Pancreas (tissue), 10 donors: ENCODE measurements at regions not wholly inside any gene's neighbourhood (a gene's known extent, or its start where the extent isn't known, plus 50 kb on each side); places are given as distances from the start of the nearest gene placed in this dataset.

Experiments
- ATAC-seq, 4 donors: fragments of 200-7000 bp; cut with Tn5 transposase; one replicate each; pipeline versions ENCODE4 v1.8.0 to v1.9.1; 2020; ENCODE audit warnings: mild to moderate bottlenecking in 4 of 4, moderate library complexity in 4 of 4
- DNase-seq, 6 donors: peaks; one replicate each; pipeline ENCODE4 v3.0.0-alpha.2; 2020
- FAIRE-seq: peaks from 2 replicates; lab custom pipeline; 2012; peaks lifted over from hg19 to GRCh38; lab: Jason Lieb, UNC
- H3K27ac ChIP-seq, 4 donors: fragments of 200-600 bp; sonication (generic); 1 replicate in 3 of 4; 2 replicates in 1 of 4; pipeline versions ENCODE4 v1.5.0 to v1.8.0; 2020
- H3K27me3 ChIP-seq, 4 donors: fragments of 200-600 bp; one replicate each; pipeline ENCODE4 v1.8.0; 2021
- H3K36me3 ChIP-seq, 3 donors: fragments of 200-600 bp; sonication (generic) in 1 of 3; one replicate each; pipeline versions ENCODE4 v1.5.0 to v1.8.0; 2020 to 2021
- H3K4me1 ChIP-seq, 3 donors: fragments of 200-600 bp; one replicate each; pipeline ENCODE4 v1.8.0; 2021
- H3K4me3 ChIP-seq, 4 donors: fragments of 200-600 bp; sonication (generic) in 2 of 4; one replicate each; pipeline versions ENCODE4 v1.5.0 to v1.8.0; 2020 to 2021
- H3K9me3 ChIP-seq, 4 donors: fragments of 200-600 bp; one replicate each; pipeline ENCODE4 v1.8.0; 2021
- WGBS, 2 donors: extraction: QIAGEN DNeasy Blood & Tissue Kit; methylation state at CpG; one replicate each; pipeline ENCODE4 v1.1.7; 2013; 5-methylcytosine and 5-hydroxymethylcytosine counted together
- intact Hi-C, 3 donors: fragments of 100-400 bp; cut with DNase I; formaldehyde crosslinking; loops; one replicate each; pipeline versions ENCODE4 v1.11.1 to v1.14.2; 2022
- TF ChIP-seq, protein P1 (sequence below), 4 donors: fragments of 200-600 bp; sonication (generic) in 3 of 4; IDR thresholded peaks; one replicate each; pipeline versions ENCODE4 v1.5.0 to v1.8.0; 2021; ENCODE audit warnings: antibody characterized with exemption in 4 of 4
- donor health status: healthy with polysubstance abuse.
- donor health status: DM: no; HTN: no; CAD: no; lungs with moderate emphysema.
- donor health status: DM: no; HTN: no; CAD: no.
- donor health status: control.
- donor health status: control.
- donor health status: Bipolar disorder and iron deficiency.
- donor health status: DM: yes; HTN: yes; CAD: no.
- donor health status: DM: no; HTN: no; CAD: no.
- donor health status: DM: no; HTN: no; CAD: no.
- donor health status: DM: yes; HTN: yes; CAD: no.

GRCh38 chr1:4303303-4303702, 351.1 kb upstream of the AJAP1 start:
- TF ChIP-seq, protein P1, sequence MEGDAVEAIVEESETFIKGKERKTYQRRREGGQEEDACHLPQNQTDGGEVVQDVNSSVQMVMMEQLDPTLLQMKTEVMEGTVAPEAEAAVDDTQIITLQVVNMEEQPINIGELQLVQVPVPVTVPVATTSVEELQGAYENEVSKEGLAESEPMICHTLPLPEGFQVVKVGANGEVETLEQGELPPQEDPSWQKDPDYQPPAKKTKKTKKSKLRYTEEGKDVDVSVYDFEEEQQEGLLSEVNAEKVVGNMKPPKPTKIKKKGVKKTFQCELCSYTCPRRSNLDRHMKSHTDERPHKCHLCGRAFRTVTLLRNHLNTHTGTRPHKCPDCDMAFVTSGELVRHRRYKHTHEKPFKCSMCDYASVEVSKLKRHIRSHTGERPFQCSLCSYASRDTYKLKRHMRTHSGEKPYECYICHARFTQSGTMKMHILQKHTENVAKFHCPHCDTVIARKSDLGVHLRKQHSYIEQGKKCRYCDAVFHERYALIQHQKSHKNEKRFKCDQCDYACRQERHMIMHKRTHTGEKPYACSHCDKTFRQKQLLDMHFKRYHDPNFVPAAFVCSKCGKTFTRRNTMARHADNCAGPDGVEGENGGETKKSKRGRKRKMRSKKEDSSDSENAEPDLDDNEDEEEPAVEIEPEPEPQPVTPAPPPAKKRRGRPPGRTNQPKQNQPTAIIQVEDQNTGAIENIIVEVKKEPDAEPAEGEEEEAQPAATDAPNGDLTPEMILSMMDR (IDR thresholded peaks at IDR 0.05) = no peak
- FAIRE-seq (no peak), ATAC-seq (no peak), DNase-seq (no peak)
- Histone ChIP-seq H3K9me3 (no peaks in the 10 kb centered on the region), H3K27me3 (no peaks in the 10 kb centered on the region), H3K4me3 (no peak overlapping the region), H3K36me3 (no peaks in the 10 kb centered on the region), H3K27ac (no peak overlapping the region), H3K4me1 (no peaks in the 10 kb centered on the region)
- 57 to 71% methylated on average over 9 of the region's 9 CpGs for WGBS, 2 donors
- intact Hi-C loops = no loop called here

DNA sequence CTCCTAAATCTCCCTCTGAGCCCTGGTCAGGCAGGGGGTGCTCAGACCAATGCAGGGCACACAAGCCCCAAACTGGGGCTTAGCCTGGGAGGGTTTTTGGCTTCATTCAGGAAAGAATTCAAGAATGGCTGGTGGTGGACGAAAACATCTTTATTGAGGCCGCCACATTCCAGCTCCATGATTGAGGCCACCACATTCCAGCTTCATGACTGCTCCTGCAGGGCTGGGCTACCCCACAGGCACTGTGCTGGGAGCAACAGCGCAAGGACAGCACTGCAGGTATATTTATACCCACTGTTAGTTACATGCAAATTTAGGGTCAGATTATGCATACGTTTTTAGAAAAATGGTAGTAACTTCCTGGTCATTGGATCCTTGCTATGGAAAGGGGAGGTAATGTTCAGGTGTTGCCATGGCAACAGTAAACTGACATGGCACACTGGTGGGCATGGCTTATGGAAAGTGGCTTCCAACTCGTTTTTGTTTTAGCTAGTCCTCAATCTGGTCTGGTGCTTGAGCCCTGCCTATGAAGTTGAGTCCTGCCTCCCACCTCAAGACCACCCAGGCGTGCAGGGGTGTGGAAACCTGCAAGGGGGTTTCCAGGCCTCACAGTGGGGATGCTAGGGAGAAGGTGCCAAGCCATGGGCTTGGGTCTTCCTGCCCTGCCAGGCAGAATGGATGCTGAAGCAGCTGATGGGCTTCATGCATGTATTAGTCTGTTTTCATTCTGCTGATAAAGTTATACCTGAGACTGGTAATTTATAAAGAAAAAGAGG, 348.7 kb upstream of the AJAP1 start:
- Histone ChIP-seq H3K4me3 (no peak overlapping the region), H3K9me3 (no peaks in the 10 kb centered on the region), H3K36me3 (no peaks in the 10 kb centered on the region), H3K4me1 (no peaks in the 10 kb centered on the region), H3K27ac (no peak overlapping the region), H3K27me3 (no peaks in the 10 kb centered on the region)
- DNase-seq = no peak
- 66 to 74% methylated on average over 6 of the region's 6 CpGs for WGBS, 2 donors
- intact Hi-C loops = no loop called here
- no peak for ATAC-seq
- FAIRE-seq = no peak
- TF ChIP-seq, protein P1 (IDR thresholded peaks at IDR 0.05) = no peak

DNA sequence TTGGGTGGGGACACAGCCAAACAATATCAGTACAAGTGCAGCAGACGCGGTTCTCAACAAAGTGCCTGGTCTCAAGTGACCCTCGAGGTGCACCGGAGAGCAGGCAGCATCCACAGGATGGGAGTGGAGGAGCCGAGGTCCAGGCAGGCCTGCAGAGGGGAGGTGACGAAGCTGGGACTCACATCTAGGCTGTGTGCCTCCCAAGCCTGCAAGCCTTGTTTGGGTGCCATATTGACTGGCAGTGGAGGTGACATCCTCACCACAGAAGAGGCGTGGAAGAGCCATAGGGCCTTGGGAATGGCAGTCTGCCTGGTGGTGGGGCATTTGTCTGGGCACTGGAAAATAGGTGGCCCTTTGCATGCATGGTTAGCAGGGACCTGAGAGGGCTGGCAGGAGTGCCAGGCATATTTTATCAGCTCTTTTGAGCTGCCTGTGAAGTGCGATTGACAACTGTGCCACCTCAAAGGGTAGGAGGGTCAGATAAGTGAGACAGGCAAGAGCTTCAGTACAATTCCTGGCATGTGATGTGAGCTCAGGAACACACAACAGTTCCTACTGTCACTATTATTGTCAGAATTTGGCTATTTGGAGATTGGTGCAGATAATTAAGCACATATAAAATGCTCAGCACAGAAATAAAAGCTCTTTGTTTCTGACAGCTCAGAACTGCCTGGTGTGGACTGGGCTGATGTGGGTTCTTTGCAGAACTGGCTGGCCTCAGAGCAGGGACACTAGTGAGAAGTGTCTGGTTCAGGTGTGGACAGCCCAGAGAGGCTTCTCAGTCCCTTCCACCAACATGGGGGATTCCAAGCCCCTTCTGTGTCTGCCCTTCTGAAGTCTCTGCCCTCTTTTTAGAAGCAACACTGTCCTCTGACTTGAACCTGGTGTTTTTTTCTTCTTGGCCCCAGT, 347.6 kb upstream of the AJAP1 start:
- Histone ChIP-seq H3K4me3 (no peak overlapping the region), H3K36me3 (no peaks in the 10 kb centered on the region), H3K4me1 (no peaks in the 10 kb centered on the region), H3K27ac (no peak overlapping the region), H3K9me3 (no peaks in the 10 kb centered on the region), H3K27me3 (no peaks in the 10 kb centered on the region)
- DNase-seq (no peak), ATAC-seq (no peak), FAIRE-seq (no peak)
- 66 to 75% methylated on average over 8 of the region's 8 CpGs for WGBS, 2 donors
- TF ChIP-seq, protein P1 (IDR thresholded peaks at IDR 0.05) = no peak
- intact Hi-C loops = no loop called here

GRCh38 chr1:4307468-4307845, 347.0 kb upstream of the AJAP1 start:
- no peaks in the 10 kb centered on the region for H3K4me1 ChIP-seq
- DNase-seq (no peak), FAIRE-seq (no peak), ATAC-seq (no peak)
- TF ChIP-seq, protein P1 (IDR thresholded peaks at IDR 0.05) = no peak
- H3K27ac ChIP-seq = no peak overlapping the region
- 37 to 53% methylated on average over 2 of the region's 2 CpGs for WGBS, 2 donors
- no peaks in the 10 kb centered on the region for H3K9me3 ChIP-seq
- H3K4me3 ChIP-seq = no peak overlapping the region
- H3K27me3 ChIP-seq = no peaks in the 10 kb centered on the region
- intact Hi-C loops = no loop called here
- H3K36me3 ChIP-seq = no peaks in the 10 kb centered on the region
